NCI-H2081 treated with DMSO at 0.1 percent for 48 hours (cell line): ENCODE measurements at regions not wholly inside any gene's neighbourhood (a gene's known extent, or its start where the extent isn't known, plus 50 kb on each side); places are given as distances from the start of the nearest gene placed in this dataset.
A peak's percentile ranks its signal among the peaks of the same experiment; 100 is the strongest.

Experiments
- DNase-seq: peaks from one replicate; lab custom pipeline; 2025; lab: John Stamatoyannopoulos, UW

DNA sequence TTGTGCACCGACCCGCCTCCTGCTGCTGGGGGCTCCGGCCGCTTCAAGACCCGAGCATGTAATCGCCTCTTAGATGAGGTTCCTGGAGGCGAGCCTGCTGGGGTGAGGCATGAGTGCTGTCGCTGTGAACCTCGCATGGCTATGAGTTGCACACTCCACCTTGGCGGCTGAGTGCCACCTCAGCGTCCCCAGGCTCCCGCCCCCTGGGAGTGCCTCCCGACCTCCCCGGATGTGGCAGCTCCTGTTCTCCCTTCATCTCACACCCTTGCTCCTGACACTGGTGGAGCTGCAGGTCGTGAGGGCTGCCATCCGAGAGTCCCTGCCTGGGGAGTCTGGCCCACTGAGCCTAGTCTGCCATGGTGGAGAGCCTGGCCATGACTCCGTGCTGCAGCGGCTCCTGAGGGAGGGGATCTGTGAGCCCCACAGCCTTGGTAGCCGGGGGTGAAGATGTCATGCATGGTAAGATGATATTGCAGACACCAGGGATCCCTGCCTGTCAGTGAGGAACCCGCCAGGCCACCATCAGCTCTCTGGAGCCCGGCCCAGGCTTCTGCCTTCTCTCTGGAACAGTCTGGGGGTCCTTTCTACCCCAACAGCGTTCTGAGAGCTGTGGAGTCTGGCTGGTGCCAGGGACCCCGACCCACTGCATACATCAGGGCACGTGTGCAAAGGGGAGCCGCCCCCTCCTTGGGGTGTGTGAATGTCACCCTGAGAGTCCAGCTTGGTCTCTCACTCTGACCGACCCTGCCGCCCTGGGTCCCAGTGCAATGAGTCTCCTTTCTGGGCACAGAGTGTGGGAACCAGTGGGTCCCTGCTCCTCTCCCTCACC lies 61.6 kb upstream of the HS6ST1 start:
- DNase-seq = no peak

DNA sequence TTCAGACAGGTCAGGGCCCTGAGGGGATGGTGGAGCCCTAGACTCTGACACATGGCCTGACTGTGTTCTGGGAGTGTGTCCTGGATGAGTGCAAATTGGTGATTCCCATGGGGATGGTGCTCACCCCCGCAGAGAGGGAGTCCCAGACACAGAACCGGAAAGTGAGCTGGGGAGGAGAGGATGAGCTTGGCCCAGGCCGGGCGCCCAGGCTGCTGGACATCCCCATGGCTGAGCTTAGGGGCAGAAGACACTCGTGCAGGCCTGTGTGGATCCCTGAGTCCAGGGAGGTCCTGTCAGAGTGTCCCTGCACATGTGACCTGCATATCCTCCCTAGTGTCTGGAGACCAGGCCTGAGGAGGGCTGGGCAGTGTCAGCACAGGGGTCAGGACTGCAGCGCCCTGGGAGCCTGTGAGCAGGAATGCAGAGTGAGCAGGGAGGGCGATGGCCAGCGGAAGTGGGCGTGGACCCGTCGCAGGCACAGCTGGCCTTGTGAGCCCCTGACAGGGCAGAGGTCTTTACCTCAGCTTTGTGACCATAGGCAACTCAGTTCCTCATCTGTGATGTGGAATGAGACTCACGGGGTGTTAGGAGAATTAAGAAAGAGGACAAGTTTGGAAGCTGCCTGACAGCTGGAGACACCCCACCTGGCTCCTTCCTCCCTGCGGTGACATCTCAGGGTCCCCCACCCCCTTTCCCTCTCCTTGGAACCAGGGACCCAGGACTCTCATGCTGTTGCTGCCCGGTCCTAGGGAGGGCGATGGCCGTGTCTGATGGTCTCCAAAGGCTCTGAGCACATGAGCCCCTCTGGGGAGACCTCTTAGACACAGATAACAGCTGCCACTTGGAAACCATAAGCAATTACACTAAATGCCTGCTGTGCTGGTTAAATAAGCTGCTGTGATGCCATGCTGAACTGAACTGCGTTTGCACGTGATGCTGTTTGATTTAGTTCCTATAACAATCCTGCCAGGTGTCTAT lies 62.6 kb upstream of the HS6ST1 start:
- peak; percentile 92 for DNase-seq

DNA sequence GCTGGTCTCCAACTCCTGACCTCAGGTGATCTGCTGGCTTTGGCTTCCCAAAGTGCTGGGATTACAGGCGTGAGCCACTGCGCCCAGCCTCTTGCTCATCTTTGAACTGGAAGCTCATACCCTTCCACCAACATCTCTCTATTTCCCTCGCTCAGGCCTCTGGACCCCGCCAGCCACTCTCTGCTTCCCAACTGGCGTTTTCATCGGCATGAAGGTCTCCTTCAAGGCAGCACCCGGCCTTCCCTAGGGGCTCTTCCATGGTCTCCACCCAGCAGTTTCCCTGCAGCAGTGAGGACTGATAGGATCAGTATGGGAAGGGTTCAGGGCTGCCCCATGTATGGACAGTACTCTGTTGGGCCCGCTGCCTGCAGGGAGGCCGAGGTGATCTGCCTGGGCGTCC lies 65.8 kb upstream of the HS6ST1 start:
- DNase-seq = no peak

DNA sequence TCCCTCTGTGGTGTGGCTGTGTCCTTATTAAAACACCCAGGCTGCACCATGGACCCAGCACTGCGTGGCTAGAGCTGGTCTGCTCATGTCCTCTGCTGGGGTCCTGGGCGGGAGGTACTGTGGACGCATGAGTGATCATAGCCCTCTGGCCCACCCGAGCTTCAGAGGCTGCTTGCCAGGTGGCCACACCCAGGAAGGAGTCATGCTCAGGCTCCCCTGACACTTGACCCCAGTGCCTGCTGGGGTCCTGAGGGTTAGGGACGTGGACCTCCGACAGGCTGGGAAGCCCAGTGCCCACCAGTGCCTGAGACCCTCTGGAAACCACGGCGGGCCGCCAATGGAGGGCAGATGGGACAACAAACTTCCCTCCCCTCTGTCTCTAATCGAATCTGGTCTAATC lies 66.3 kb upstream of the HS6ST1 start:
- no peak for DNase-seq

DNA sequence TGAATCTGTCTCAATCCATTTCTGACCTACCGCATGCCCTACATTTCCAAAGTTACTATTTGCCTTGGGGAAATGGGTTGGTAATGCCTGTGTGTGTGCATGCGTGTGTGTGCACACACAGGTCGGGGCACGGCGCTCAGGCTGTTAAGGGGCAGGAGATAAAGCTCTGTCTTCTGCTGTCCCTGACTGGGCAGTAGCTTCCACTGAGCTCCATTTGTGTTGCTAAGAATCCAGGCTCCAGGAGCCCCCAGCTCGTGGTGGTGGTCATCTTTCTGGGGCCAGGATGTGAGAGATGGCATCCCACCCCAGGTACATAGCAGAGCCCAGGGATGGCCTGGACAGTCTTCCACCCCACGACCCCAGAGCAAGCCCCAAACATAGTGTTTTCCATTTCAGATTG lies 66.7 kb upstream of the HS6ST1 start:
- DNase-seq = no peak

DNA sequence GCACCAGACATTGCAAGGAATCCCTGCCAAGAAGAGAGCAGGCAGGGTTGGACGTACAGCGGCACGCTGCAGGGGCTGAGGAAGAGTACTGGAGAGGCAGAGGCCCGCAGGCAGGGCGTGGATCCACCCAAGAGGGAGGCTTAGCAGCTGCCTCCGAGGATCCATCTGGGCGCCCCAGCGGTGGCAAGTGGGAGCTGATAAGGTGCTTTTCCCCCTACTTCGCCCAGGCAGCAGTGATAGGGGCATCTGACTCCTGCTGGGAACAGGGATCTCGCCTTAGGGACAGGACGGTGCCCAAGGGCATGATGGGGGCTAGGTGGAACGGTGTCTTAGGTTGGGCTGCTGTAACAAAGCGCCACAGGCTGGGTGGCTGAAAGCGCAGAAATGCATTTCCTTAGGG lies 67.4 kb upstream of the HS6ST1 start:
- DNase-seq = no peak

DNA sequence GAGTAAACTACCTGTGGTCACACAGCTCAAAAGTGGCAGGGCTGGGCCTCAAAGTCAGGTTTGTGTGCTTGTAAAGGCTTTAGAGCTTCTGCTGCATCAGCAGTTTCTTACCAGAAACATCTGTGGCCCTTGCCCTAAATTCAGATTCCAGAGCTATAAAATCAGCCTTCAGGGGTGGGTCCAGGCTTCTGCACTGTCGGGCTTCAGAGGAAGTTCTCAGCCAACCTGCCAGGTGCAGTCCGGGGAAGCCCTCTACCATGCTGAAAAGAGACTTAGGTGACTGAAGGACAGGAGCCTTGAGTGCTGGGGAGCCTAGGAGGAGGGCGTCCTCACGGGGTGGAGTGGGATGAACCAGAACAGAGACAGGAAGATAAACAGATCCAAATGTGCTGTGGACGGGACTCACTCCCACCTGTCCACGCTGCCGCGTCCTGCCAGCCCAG lies 69.9 kb upstream of the HS6ST1 start:
- no peak for DNase-seq

DNA sequence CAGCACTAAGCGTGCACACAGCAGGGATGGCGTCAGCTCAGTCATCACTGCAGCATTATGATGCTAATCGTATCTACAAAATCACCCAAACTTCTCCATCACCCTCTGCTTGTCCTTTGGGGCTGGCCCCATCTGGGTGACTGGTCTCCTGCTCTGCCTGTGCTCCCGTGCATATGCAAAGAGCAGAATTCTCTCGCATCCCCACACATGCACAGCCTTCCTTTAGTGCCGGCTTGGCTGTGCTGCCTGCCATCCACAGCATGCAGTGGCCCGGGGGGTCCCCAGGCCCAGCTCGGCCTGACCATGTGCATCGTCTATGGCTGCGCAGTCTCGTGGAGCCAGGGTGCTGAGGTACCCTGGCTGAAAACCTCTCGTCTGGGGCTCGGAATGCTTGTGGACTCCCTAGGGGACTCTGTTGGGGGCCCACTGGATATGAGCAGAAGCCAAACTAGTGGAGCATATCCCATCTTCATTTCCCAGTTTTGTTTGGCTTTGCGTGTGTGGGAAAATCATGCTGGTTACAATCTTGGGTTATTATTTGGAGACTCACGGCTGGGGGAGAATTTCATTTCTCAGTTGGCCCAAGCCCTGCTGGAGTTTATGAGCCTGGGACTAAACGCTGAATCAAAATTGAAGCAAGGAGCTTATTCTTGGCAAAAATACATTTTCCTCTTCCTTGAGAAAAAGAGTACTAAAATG lies 70.9 kb upstream of the HS6ST1 start:
- DNase-seq = no peak

DNA sequence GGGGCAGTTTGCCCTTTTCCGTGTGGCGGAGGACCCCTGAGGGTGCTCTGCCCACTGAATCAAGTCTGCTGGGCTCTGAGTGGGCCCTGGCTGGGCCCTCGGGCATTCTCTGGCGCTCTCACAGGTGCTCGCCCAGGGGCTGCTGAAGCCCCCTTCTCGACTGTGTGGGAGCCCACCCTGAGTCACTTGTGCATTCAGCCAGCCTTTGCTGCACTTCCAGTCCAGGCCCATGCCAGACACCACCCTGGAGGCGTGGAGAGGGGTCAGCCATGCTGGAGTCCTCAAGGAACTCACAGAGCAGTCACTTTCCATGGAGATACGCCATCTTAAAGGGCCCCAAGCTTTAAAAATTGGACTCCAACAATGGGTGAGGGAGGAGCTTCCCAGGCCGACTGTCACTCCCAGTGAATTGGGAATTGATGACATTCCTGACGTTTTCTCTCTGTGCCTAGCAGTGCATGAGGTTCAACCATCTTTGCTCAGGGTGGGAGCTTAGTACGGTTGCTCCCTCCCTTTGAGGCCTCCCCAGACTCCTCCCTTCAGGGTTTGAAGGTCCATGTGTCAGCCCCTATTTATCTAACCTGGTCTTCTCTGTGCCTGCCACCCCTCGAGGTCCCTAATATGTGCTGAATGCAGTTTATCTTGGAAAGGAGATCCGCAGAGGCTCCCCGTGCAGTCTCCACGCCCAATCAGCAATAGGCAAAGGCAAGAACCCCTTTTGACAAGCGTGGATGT lies 71.8 kb upstream of the HS6ST1 start:
- DNase-seq = no peak

DNA sequence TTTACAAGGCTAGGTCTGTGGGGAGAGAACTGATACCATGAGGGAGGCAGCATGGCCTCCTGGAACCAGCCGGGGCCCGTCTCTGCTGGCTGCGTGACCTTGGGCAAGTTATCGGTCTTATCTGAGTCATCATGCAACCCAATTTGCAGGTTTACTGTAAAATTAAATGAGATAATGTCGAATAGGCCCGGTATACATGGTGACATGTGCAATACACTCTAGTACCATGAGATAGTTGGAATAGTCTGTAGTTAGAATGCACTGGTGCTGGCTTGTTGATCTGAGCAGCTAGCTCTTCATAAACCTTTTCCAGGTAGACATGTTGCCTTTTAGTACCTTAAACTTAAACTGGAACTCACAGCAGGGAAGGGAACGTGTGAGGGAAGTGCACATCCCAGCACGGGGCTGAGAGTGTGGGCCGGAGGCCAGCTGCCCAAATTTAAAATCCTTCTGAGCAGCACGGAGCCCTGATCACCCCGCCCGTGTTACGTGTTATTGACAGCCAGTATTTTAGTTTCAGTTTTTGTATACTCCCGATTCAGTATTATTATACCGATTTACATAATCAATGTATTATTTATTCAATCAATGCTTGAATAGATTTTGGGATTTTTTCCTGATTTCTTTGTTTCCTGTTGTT lies 72.4 kb upstream of the HS6ST1 start:
- no peak for DNase-seq

DNA sequence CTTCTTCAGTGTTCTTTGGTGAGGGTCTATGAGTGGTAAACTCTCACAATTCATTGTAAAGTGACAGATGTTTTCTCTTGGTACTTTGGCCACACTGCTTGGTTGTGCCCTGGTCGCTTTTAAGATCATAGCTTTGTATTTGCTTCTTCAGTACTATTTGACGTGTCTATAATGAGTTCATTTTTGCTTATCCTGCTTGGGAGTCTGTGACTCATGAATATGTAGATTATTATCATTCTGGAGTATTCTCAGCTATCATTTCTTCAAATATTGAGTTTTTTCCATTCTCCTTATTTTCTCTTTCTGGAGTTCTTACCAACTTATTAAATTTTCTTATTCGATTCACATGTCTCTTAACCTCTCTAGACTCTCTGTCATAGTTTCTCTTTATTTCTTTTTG lies 73.0 kb upstream of the HS6ST1 start:
- no peak for DNase-seq

DNA sequence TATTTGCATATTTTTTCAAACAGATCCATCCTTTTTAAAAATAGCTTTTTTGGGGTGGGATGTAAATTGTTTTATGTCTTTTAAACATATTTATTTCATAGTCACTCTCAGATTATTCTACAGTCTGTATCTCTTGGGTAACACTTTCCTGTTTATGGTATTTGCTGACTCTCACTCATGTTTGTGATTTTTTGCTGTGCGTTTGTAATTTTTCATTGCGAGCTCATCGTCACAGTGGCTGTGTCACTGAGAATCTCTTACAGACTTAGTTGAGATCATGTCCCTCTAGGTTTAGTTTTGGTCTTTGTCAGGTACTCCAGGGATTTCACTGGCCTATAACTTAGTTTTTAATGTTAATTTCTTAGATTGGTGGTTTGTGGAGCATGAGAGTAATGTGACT lies 73.5 kb upstream of the HS6ST1 start:
- no peak for DNase-seq

DNA sequence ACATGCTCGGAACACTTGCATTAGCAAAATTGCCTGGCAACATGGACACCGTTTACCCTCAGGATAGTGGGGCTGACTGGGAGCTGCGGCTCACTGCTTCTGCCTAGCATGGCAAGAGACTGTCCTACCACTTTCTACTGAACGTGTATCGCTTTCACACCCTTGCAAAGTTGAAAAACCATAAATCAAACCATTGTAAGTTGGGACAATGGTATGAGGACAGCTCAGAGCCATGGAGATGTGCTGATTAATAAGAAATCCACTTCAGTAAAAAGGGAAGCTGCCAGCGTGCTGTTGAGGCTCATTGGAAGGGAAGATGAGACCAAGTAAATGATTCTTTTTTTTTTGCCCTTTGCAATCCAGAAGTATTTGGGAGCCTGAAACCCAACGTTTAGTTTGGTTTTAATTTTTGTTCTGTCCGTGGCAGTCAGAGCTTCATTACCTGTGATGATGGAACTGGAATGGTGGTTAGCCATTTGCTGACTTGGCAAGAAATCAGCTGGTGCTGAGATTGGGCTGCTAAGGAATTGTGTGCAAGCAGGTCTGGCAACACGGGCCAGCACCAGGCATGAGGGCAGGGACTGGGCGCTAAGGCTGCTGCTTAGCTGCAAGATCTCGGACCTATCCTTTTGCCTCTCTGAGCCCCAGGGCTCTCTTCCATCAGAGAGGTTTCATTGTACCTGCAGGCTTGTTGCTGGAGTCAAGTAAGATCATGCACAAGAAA lies 75.5 kb upstream of the HS6ST1 start:
- no peak for DNase-seq

DNA sequence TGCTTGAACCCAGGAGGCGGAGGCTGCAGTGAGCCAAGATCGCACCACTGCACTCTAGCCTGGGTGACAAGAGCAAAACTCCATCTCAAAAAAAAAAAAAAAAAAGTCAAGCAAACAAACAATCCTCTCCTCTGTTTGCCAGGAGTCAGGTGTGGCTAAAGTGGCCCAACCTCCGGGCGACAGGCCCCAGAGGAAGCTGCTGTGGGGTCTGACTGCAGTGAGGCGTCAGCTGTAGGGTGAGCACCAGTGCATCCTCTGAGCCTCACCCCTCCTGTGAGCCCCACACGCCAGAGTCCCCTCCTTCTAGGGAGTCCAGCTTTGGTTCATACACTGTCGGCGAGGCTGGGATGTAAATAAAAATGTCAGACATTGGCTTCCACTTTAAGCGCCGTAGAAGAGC lies 76.5 kb upstream of the HS6ST1 start:
- DNase-seq = no peak

DNA sequence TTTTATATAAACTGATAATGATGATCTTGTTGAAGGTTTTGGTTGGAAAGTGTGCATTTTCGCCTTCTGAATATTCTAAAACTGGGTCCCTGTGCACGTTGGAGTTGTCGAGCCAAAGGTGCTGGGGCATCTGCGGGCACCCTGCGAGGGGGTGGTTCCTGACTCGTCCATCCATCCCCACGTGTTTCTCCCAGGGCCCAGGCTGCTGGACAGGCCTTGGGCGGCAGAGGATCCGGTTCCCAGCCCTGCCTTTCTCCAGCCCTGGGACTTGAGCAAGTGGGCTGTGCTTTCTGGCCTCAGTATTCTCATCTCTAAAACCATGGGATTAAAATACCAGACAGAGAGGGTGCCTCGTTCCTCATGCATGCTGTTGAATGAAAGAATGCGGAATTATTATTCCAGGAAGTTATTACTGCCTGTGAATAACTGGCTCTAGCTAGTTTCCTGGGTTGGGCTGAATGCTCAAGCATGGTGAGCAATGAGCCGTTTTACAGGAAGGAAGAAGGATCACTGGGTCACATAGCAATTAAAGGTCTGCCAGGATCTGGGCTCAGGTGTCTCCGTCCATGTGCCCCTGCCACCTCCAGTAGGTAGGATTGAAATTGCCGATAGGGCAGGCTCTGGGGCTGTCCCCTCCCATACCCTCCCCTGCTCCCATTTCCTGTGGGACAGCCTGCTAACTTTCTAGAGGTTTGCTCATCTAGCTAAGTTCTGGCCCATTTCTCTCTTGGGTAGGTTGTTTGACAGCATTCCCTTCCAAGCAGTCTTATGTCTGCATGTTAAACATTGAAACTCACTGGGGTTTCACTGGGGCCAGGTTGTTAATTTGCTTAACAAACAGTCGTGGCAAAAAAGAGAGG lies 77.2 kb upstream of the HS6ST1 start:
- DNase-seq = no peak

DNA sequence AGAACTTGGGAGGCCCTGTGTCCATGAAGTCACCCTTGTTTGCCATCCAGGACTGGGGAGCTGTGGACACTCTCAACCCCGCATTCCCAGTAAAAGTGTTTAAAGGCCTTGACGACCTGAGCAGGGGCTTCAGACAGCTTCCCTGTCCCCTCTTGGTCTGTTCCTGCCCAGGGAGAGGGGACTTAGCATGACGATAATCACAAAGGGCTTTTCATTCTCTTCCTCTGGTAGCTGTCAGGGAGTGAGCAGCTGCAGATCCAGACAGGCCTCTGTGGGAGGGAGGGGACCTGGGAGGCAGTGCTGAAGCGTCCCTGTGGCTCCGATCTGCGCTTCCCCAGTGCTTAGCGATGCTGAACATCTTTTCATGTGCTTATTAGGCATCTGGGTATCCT lies 77.8 kb upstream of the HS6ST1 start:
- DNase-seq = no peak

DNA sequence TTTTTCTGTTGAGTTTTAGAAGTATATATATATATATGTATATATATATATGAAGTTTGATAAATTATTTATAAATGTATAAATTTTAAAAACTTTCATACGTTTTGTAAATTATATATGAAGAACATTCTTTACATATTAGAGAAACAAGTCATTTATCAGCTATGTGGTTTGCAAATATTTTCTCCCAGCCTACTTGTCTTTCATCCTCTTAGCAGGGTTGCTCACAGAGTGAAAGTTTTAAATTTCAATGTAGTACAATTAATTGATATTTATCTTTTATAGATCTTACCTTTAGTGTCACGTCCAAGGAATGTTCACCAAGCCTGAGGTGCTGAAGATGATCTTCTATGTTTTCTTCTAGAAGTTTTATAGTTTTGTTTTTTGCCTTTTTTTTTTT lies 78.3 kb upstream of the HS6ST1 start:
- no peak for DNase-seq

DNA sequence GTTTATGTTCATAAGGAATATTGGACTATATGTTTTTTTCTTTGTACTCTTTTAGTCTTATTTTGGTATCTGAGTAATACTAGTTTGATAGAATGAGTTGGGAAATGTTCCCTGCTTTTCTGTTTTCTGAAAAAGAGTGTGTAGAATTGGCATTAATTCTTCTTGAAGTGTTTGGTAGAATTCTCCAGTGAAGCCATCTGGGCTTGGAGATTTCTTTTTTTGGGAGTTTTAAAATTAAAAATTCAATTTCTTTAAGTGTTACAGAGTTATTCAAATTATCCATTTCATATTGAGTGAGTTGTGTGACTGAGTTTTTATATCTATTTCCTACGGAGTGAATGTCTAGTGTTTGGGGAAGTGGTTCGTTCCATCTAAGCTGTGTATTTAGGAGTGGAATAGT lies 80.6 kb upstream of the HS6ST1 start:
- DNase-seq = no peak

DNA sequence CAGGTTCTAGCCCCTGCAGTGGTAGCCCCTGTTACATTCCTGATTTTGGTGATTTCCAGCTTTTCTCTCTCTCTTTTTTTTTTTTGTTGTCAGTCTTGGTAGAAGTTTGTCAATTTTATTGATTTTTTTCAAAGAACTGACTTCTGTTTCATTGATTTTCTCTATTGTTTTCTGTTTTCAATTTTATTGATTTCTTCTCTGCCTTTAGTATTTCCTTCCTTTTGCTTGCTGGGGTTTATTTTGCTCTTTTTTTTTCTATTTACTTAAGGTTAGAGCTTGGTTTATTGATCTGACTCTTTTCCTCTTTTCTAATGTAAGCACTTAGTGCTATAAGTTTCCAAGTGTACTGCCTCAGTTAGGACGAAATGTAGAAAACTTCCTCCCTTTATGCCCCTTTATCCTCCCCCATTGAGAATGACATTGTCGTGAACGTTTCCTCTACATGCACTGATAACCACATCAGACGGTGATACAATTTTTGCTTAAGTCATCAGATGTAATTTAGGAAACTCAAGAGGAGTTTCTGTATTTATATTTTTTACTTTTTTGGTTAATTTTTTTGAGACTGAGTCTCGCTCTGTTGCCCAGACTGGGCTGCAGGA lies 81.1 kb upstream of the HS6ST1 start:
- DNase-seq = no peak
